Activated CD4-positive, alpha-beta T cell treated with anti-CD3 and anti-CD28 coated beads for 36 hours (primary cell): ENCODE measurements at regions not wholly inside any gene's neighbourhood (a gene's known extent, or its start where the extent isn't known, plus 50 kb on each side); places are given as distances from the start of the nearest gene placed in this dataset.
"Not testable (repeated sequence)": the region's sequence is repeated elsewhere in the genome, so short reads cannot be mapped to it uniquely, and the experiment has no call there.

Experiments used
- ATAC-seq: fragments of 200-7000 bp; cut with Tn5 transposase; one replicate; pipeline ENCODE4 v1.10.0; 2021; ENCODE audit warnings: mild to moderate bottlenecking, moderate library complexity
- CTCF ChIA-PET: fragments of 350-600 bp; sonication (Branson Sonifier 250); formaldehyde crosslinking; loops from one replicate; lab custom pipeline; 2021; ENCODE audit warnings: antibody characterized with exemption; lab: Charles Lee
- POLR2A ChIA-PET: fragments of 350-600 bp; sonication (Branson Sonifier 250); formaldehyde crosslinking; loops from one replicate; lab custom pipeline; 2021; ENCODE audit warnings: antibody characterized with exemption, inconsistent platforms; lab: Charles Lee
- DNase-seq: peaks from one replicate; pipeline ENCODE4 v3.0.0-alpha.2; 2020
- H3K27ac Mint-ChIP-seq: one replicate; pipeline ENCODE4 v1.8.0; 2021; ENCODE audit warnings: mixed read lengths
- H3K27me3 Mint-ChIP-seq: one replicate; pipeline ENCODE4 v1.8.0; 2021; ENCODE audit warnings: mixed read lengths
- H3K36me3 Mint-ChIP-seq: one replicate; pipeline ENCODE4 v1.8.0; 2021; ENCODE audit warnings: low read depth, mixed read lengths
- H3K4me1 Mint-ChIP-seq: one replicate; pipeline ENCODE4 v1.8.0; 2021; ENCODE audit warnings: mixed read lengths
- H3K4me3 Mint-ChIP-seq: one replicate; pipeline ENCODE4 v1.8.0; 2021; ENCODE audit warnings: mild to moderate bottlenecking, moderate library complexity, mixed read lengths
- H3K9me3 Mint-ChIP-seq: one replicate; pipeline ENCODE4 v1.8.0; 2021; ENCODE audit warnings: low read depth, mixed read lengths
- intact Hi-C, 2 experiments: fragments of 100-400 bp; cut with DNase I in 1 of 2; cut with micrococcal nuclease in 1 of 2; formaldehyde crosslinking; loops; one replicate each; pipeline versions ENCODE4 v1.14.2 to v1.15.1; 2022 to 2024; cut with DNase I, micrococcal nuclease

DNA sequence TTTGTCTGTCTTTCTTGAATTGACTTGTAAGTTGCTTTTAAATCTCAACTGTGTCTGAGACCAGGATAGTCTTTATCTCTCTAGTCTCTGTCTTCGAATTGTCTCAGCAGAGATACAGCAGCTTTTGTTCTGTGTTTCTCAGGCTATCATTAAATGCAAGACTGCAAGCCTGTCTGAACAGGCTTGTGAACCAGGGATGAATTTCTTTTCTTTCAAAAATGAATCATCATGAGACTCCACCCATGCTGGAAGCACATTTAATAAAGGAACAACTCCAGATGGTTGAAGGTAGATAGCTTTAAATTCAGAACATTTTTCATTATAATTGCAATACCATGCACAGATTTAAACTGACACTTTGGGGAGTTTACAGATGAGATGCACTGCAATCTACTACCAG is 155.9 kb downstream of the SEC23IP start:
- no peaks in the 10 kb centered on the region for H3K36me3 Mint-ChIP-seq

GRCh38 chr10:120051671-120052070 is 159.1 kb downstream of the SEC23IP start:
- no peak for ATAC-seq
- intact Hi-C loops = no loop called here
- H3K36me3 Mint-ChIP-seq = no peaks in the 10 kb centered on the region

More for the DNA sequence above, 155.9 kb downstream of the SEC23IP start:
- ATAC-seq (no peak), DNase-seq (no peak)
- Mint-ChIP-seq H3K4me3 (no peak overlapping the region), H3K27ac (no peak overlapping the region), H3K9me3 (no peaks in the 10 kb centered on the region), H3K4me1 (no peaks in the 10 kb centered on the region), H3K27me3 (peaks cover 15% of the 10 kb centered on the region)
- POLR2A ChIA-PET = interaction anchor here (0.7 kb wide), 1 partner anchor 683 kb away, joined by 3 read pairs; no protein-coding TSS in a partner anchor
- intact Hi-C loops = no loop called here
- CTCF ChIA-PET = interaction anchor here (0.6 to 0.7 kb wide), 3 partner anchors 19 to 1329 kb away, joined by 3 read pairs; no protein-coding TSS in a partner anchor

GRCh38 chr10:120052964-120053702 is 160.6 kb downstream of the SEC23IP start:
- DNase-seq = no peak
- ChIA-PET CTCF (interaction anchor here (0.6 to 1.1 kb wide), 2 partner anchors 17 to 1234 kb away, joined by 3 read pairs; no protein-coding TSS in a partner anchor), POLR2A (no interaction called here)
- intact Hi-C loops = no loop called here
- Mint-ChIP-seq H3K4me3 (no peak overlapping the region), H3K27me3 (peaks cover 24% of the 10 kb centered on the region), H3K27ac (no peak overlapping the region), H3K4me1 (no peaks in the 10 kb centered on the region), H3K36me3 (no peaks in the 10 kb centered on the region), H3K9me3 (no peaks in the 10 kb centered on the region)
- ATAC-seq = no peak

More at GRCh38 chr10:120051671-120052070, 159.1 kb downstream of the SEC23IP start:
- CTCF ChIA-PET = interaction anchor here (1.3 kb wide), 1 partner anchor 13 kb away, joined by 3 read pairs; no protein-coding TSS in a partner anchor
- Mint-ChIP-seq H3K27ac (no peak overlapping the region), H3K27me3 (peaks cover 21% of the 10 kb centered on the region), H3K4me1 (no peaks in the 10 kb centered on the region), H3K9me3 (no peaks in the 10 kb centered on the region), H3K4me3 (no peak overlapping the region)
- DNase-seq = no peak
- POLR2A ChIA-PET = interaction anchor here (0.6 kb wide), 1 partner anchor 200 kb away, joined by 3 read pairs; no protein-coding TSS in a partner anchor

GRCh38 chr10:120059790-120060189 is 167.3 kb downstream of the SEC23IP start:
- H3K9me3 Mint-ChIP-seq = not testable (repeated sequence)

GRCh38 chr10:120067427-120067826 is 174.9 kb downstream of the SEC23IP start:
- H3K27ac Mint-ChIP-seq = no peak overlapping the region
- DNase-seq (no peak), ATAC-seq (no peak)
- ChIA-PET CTCF (interaction anchor here (0.5 kb wide), 1 partner anchor 149 kb away, joined by 3 read pairs; no protein-coding TSS in a partner anchor), POLR2A (no interaction called here)
- H3K4me3 Mint-ChIP-seq = no peak overlapping the region
- H3K36me3 Mint-ChIP-seq = no peaks in the 10 kb centered on the region
- H3K27me3 Mint-ChIP-seq = peaks cover 19% of the 10 kb centered on the region
- no peaks in the 10 kb centered on the region for H3K4me1 Mint-ChIP-seq
- H3K9me3 Mint-ChIP-seq = peaks cover 2% of the 10 kb centered on the region
- intact Hi-C loops = no loop called here

More at GRCh38 chr10:120059790-120060189, 167.3 kb downstream of the SEC23IP start:
- ATAC-seq, H3K4me1 Mint-ChIP-seq, POLR2A ChIA-PET, H3K4me3 Mint-ChIP-seq, H3K36me3 Mint-ChIP-seq, DNase-seq, H3K27ac Mint-ChIP-seq, intact Hi-C loops: not testable (repeated sequence)
- CTCF ChIA-PET = interaction anchor here (0.7 to 1.1 kb wide), 2 partner anchors 41 to 1601 kb away, joined by 3 read pairs; no protein-coding TSS in a partner anchor
- peaks cover 21% of the 10 kb centered on the region for H3K27me3 Mint-ChIP-seq

DNA sequence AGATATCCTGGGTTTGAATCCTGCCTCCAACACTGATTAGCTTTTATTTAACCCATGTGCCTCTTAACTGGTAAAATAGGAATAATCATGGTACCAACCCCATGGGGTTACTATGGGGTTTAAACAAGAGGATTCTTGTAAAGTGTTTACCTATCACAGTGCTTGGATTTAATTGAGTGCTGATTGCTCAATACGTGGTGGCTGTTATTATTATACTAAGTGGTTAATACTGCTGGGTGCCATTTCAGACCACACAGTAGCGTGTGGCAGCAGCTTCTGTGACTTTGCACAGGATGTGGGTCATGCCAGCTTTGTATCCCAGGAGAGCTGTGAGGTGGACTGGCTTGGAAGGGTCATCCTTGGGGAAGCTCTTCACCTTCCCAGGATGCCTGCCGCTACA is 177.2 kb downstream of the SEC23IP start:
- Mint-ChIP-seq H3K36me3 (no peaks in the 10 kb centered on the region), H3K27me3 (peaks cover 14% of the 10 kb centered on the region), H3K27ac (no peak overlapping the region), H3K4me1 (no peaks in the 10 kb centered on the region), H3K9me3 (peaks cover 2% of the 10 kb centered on the region), H3K4me3 (no peak overlapping the region)
- no peak for DNase-seq
- ChIA-PET POLR2A (no interaction called here), CTCF (interaction anchor here (0.6 to 1.1 kb wide), 2 partner anchors 24 to 36 kb away, joined by 3 to 4 read pairs; no protein-coding TSS in a partner anchor)
- intact Hi-C loops = no loop called here
- ATAC-seq = no peak

DNA sequence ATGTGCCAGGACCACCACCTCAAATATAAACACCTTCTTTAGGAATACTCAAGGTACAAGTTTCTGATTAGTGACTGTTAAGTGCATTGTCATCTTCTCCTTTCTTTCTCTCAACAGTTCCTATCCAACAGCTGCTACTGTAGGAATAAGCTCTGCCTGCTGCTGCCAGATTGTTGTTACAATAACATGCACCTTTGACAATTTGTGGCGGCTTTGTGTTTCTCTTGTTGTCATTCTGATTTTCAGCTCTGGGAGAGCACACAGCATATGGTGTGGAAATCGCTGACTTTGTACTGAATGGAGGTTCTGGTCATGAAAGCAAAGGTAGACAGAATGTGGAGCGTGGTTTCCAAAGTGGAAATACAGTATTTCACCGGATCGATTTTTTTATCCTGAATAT is 182.8 kb downstream of the SEC23IP start:
- H3K4me1 Mint-ChIP-seq = no peaks in the 10 kb centered on the region
- ChIA-PET POLR2A (no interaction called here), CTCF (interaction anchor here (1.1 kb wide), 1 partner anchor 262 kb away, joined by 3 read pairs; no protein-coding TSS in a partner anchor)
- DNase-seq = no peak
- no peaks in the 10 kb centered on the region for H3K36me3 Mint-ChIP-seq
- H3K27me3 Mint-ChIP-seq = peaks cover 22% of the 10 kb centered on the region
- no peak for ATAC-seq
- H3K4me3 Mint-ChIP-seq = no peak overlapping the region
- no peaks in the 10 kb centered on the region for H3K9me3 Mint-ChIP-seq
- intact Hi-C loops = no loop called here
- H3K27ac Mint-ChIP-seq = no peak overlapping the region

DNA sequence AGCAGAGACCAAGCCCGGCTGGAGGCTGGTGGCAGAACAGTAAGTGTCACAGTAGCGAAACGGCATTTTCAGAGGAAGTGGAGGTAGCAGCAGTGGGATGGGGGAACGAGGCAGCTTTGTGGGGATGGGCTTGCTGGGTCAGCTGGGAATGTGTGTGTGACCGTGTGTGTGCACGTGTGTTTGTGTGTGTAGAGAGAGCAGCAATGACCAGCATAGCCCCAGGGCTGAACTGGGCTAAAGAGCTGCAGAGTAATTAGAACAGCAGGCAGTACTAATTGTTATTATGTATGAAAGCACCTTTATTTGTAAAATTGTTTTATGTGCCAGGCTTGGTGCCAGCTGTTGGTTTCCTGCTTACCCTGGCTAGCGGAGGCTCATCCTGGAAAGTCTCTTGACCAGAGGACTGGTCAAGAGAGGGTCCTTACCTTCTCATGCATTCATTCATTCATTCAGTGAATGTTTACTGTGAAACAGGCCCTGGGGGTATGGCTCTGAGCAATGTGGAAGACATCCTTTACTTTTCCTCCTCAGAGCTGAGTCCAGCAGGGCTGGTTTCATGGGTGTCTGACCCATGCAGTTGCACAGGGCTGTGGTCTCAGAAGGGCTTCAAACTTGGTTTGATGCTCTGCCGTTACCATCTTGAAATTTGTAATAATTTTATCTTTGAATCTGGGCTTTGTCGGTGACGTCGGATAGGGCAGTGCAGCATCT is 184.6 kb downstream of the SEC23IP start:
- no peak overlapping the region for H3K27ac Mint-ChIP-seq
- intact Hi-C loops = no loop called here
- no peaks in the 10 kb centered on the region for H3K4me1 Mint-ChIP-seq
- DNase-seq (no peak), ATAC-seq (no peak)
- H3K36me3 Mint-ChIP-seq = no peaks in the 10 kb centered on the region
- H3K9me3 Mint-ChIP-seq = no peaks in the 10 kb centered on the region
- ChIA-PET POLR2A (no interaction called here), CTCF (interaction anchor here (0.5 kb wide), 1 partner anchor 210 kb away, joined by 3 read pairs; no protein-coding TSS in a partner anchor)
- H3K27me3 Mint-ChIP-seq = peaks cover 20% of the 10 kb centered on the region
- no peak overlapping the region for H3K4me3 Mint-ChIP-seq

DNA sequence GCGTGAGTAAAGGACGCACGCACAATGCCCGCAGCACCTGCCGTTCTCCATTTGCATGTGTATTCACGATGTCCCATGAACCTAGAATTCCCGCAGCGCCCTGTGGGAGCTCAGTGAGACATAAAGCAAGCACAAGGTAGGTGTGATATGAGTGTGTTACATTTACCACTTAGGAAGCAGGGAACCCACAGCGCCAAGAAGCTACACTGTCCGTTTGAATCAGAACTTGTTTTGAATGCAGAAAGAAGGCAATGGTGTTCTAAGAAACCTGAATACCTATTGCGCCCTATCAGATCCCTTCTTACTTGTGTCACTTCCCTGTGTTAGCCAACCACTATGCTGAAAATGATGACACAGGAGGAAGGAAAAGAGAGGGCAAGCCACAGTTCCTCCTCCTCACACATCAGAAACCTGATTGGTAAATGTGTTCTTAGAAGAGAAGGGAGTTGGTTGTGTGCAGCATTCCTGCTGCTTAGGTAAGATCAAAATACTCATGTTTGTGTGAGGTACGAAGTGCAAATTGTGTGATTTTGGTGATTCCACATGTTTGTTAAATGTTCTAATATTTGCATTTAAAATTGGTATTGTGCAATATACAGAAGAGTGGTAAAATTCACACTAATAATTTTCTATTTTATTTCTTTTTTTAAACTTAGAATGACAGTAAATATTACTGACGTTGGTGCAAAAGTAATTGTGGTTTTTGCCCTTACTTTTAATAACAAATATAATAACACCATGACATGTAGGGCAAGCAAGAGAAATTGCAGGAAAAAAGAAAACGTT is 185.4 kb downstream of the SEC23IP start:
- H3K27ac Mint-ChIP-seq = no peak overlapping the region
- ATAC-seq = peak; percentile 33
- intact Hi-C loops = no loop called here
- ChIA-PET CTCF (interaction anchor here (0.5 kb wide), 1 partner anchor 211 kb away, joined by 3 read pairs; no protein-coding TSS in a partner anchor), POLR2A (no interaction called here)
- H3K27me3 Mint-ChIP-seq = peaks cover 20% of the 10 kb centered on the region
- H3K4me3 Mint-ChIP-seq = no peak overlapping the region
- H3K4me1 Mint-ChIP-seq = no peaks in the 10 kb centered on the region
- H3K9me3 Mint-ChIP-seq = no peaks in the 10 kb centered on the region
- no peaks in the 10 kb centered on the region for H3K36me3 Mint-ChIP-seq
- DNase-seq = peak; percentile 6

DNA sequence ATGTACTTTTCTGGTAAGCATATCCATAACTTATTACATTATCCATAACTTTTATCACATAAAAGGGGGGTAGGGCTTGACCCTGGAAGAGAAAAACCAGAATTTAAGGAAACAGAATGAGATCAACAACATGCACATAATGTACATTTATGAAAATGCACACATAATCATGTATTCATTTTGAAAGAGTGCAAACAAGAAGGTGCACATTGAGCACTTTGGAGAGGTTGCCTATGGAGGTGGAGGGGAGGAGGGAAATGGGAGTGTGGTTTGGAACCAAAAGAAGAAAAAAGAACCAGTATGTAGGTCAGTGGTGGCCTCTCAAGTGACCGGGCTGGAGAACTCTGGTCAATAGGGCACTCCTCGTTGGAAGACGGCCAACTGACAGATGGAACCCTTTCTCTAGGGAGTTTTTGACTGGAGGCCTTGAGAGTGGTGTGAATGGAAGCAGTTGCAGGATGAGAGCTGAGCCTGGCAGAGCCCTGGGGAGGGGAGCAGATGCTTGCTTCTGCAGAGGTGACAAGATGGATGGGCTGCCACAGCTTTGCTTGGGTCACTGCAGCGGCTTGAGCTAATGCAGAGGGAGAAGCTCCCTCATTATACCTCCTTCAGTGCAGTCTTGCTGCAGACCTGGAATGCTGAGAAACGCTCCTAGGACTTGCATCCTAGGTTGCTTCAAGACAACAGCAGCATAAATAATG is 192.7 kb downstream of the SEC23IP start:
- intact Hi-C loops = no loop called here
- ATAC-seq (no peak), DNase-seq (no peak)
- POLR2A ChIA-PET = no interaction called here
- peaks cover 16% of the 10 kb centered on the region for H3K27me3 Mint-ChIP-seq
- no peak overlapping the region for H3K27ac Mint-ChIP-seq
- no peak overlapping the region for H3K4me3 Mint-ChIP-seq
- peaks cover 4% of the 10 kb centered on the region for H3K9me3 Mint-ChIP-seq
- CTCF ChIA-PET = no interaction called here
- H3K4me1 Mint-ChIP-seq = no peaks in the 10 kb centered on the region
- H3K36me3 Mint-ChIP-seq = no peaks in the 10 kb centered on the region
